ENCODE measurements at regions not wholly inside any gene's neighbourhood (a gene's known extent, or its start where the extent isn't known, plus 50 kb on each side); places are given as distances from the start of the nearest gene placed in this dataset.

DNA sequence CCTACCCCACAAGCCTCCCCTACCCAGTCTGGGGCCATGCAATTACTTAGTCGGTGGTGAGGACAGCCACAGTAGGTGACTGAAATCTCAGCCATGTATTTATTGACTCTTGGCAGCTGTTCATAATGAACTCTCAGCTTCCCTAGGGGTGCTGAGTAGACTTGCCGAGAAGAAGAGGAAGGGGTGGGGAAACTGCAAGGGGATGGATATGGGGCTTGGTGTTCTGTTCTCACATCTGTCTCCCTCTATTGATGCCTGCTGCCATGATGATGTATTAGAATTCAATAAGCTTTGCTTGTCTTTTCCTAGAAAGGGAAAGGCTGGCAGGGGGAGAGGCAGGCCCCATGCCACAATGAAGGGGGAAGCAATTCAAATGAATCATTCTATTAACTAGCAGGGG is 112.9 kb downstream of the GP2 start:
- no TSS peak for BruUV-seq (replicated peaks)
- H3K4me3 ChIP-seq (replicated peaks in 1 of 3; ENCODE audit: insufficient read depth in 1 of 3, low read depth in 2 of 3, low read length in 3 of 3), result no peak overlapping the region
- no peaks in the 10 kb centered on the region for H3K36me3 ChIP-seq (replicated peaks in 1 of 2; ENCODE audit: control insufficient read depth in 1 of 2, insufficient read depth in 2 of 2, low read length in 2 of 2)
- H3K4me1 ChIP-seq (ENCODE audit: insufficient read depth, low read length), result no peaks in the 10 kb centered on the region
- TF ChIP-seq SIX1 (CRISPR knock-in tag; IDR thresholded peaks at IDR 0.05; ENCODE audit: borderline replicate concordance) (no peak), MTF1 (CRISPR knock-in tag; IDR thresholded peaks at IDR 0.05) (no peak), PHF21A (CRISPR knock-in tag; IDR thresholded peaks at IDR 0.05) (no peak), AGO2 (optimal IDR thresholded peaks at IDR 0.05; ENCODE audit: low read depth, low read length) (no peak), ZNF777 (CRISPR knock-in tag; IDR thresholded peaks at IDR 0.05) (no peak), ZZZ3 (CRISPR knock-in tag; IDR thresholded peaks at IDR 0.05; ENCODE audit: borderline replicate concordance) (no peak), ZBTB3 (CRISPR knock-in tag; IDR thresholded peaks at IDR 0.05; ENCODE audit: borderline replicate concordance, low read depth) (no peak), ZNF33A (CRISPR knock-in tag; IDR thresholded peaks at IDR 0.05; ENCODE audit: borderline replicate concordance) (no peak), PHF20 (CRISPR knock-in tag; IDR thresholded peaks at IDR 0.05) (no peak)
- ChIA-PET CTCF (ENCODE audit: low intra/inter-chr PET ratio, low total read pairs) (no interaction called here), POLR2A (no interaction called here)
- no peak overlapping the region for H3K9ac ChIP-seq (ENCODE audit: insufficient read depth, low read depth, low read length)
- H3K27ac ChIP-seq (ENCODE audit: extremely low read length, insufficient read depth, low read length), result no peak overlapping the region
- ATAC-seq (no peak), FAIRE-seq (no peak), DNase-seq (ENCODE audit: low spot score) (no peak)
- H2AFZ ChIP-seq (ENCODE audit: low read length), result no peak overlapping the region
- H3K27me3 ChIP-seq (ENCODE audit: control insufficient read depth in 1 of 2, insufficient read depth in 2 of 2, low read length in 2 of 2), result peaks cover 1 to 29% of the 10 kb centered on the region in 2 experiments; a peak in 3 of 5 replicates
- 2% methylated on average over 2 of the region's 2 CpGs for WGBS (ENCODE audit: low lambda C conversion rate)
- no peaks in the 10 kb centered on the region for H4K20me1 ChIP-seq (ENCODE audit: insufficient read depth, low read length)
- in situ Hi-C loops (cut with HindIII; ENCODE audit: extremely low pct_ligation_motif_present, low pct_unique_long_range_greater_than_20kb) (no loop called here), intact Hi-C loops (cut with micrococcal nuclease; ENCODE audit: unreplicated experiment) (no loop called here)
- H3K4me2 ChIP-seq (ENCODE audit: low read depth, low read length), result no peak overlapping the region
- H3K9me3 ChIP-seq (ENCODE audit: low read length), result no peaks in the 10 kb centered on the region
- H3K79me2 ChIP-seq (ENCODE audit: insufficient read depth, low read length), result no peaks in the 10 kb centered on the region

- Histone ChIP-seq H4K20me1 (ENCODE audit: insufficient read depth, low read length) (no peaks in the 10 kb centered on the region), H3K9me3 (ENCODE audit: low read length) (no peaks in the 10 kb centered on the region), H3K9ac (ENCODE audit: insufficient read depth, low read depth, low read length) (no peak overlapping the region), H3K4me3 (replicated peaks in 1 of 3; ENCODE audit: insufficient read depth in 1 of 3, low read depth in 2 of 3, low read length in 3 of 3) (no peak overlapping the region), H2AFZ (ENCODE audit: low read length) (no peak overlapping the region), H3K4me2 (ENCODE audit: low read depth, low read length) (no peak overlapping the region), H3K79me2 (ENCODE audit: insufficient read depth, low read length) (no peaks in the 10 kb centered on the region), H3K4me1 (ENCODE audit: insufficient read depth, low read length) (no peaks in the 10 kb centered on the region), H3K36me3 (replicated peaks in 1 of 2; ENCODE audit: control insufficient read depth in 1 of 2, insufficient read depth in 2 of 2, low read length in 2 of 2) (no peaks in the 10 kb centered on the region), H3K27me3 (ENCODE audit: control insufficient read depth in 1 of 2, insufficient read depth in 2 of 2, low read length in 2 of 2) (peaks cover 0 to 27% of the 10 kb centered on the region in 2 experiments; a peak in 3 of 5 replicates), H3K27ac (ENCODE audit: extremely low read length, insufficient read depth, low read length) (no peak overlapping the region)
- DNase-seq (ENCODE audit: low spot score), result no peak
- POLR2A ChIA-PET, result no interaction called here
- no peak for ATAC-seq
- 35% methylated on average over 6 of the region's 6 CpGs for WGBS (ENCODE audit: low lambda C conversion rate)
- intact Hi-C loops (cut with micrococcal nuclease; ENCODE audit: unreplicated experiment) (no loop called here), in situ Hi-C loops (cut with HindIII; ENCODE audit: extremely low pct_ligation_motif_present, low pct_unique_long_range_greater_than_20kb) (no loop called here)
- FAIRE-seq, result no peak
- CTCF ChIA-PET (ENCODE audit: low intra/inter-chr PET ratio, low total read pairs), result no interaction called here
- no TSS peak for BruUV-seq (replicated peaks)
- TF ChIP-seq ZBTB26 (CRISPR knock-in tag; IDR thresholded peaks at IDR 0.05; ENCODE audit: borderline replicate concordance) (no peak), POGZ (CRISPR knock-in tag; IDR thresholded peaks at IDR 0.05) (no peak), ZNF713 (CRISPR knock-in tag; IDR thresholded peaks at IDR 0.05) (no peak), RNF219 (CRISPR knock-in tag; IDR thresholded peaks at IDR 0.05) (no peak), WIZ (CRISPR knock-in tag; IDR thresholded peaks at IDR 0.05) (no peak), ZNF678 (CRISPR knock-in tag; IDR thresholded peaks at IDR 0.05) (no peak)
- TF ChIP-seq, protein P1, sequence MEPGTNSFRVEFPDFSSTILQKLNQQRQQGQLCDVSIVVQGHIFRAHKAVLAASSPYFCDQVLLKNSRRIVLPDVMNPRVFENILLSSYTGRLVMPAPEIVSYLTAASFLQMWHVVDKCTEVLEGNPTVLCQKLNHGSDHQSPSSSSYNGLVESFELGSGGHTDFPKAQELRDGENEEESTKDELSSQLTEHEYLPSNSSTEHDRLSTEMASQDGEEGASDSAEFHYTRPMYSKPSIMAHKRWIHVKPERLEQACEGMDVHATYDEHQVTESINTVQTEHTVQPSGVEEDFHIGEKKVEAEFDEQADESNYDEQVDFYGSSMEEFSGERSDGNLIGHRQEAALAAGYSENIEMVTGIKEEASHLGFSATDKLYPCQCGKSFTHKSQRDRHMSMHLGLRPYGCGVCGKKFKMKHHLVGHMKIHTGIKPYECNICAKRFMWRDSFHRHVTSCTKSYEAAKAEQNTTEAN (CRISPR knock-in tag; conservative IDR thresholded peaks at IDR 0.05), result no peak
Observed at GRCh38 chr16:20203272-20203671, 124.0 kb downstream of the GP2 start.
